Epithelial cell of proximal tubule (primary cell): ENCODE measurements at regions not wholly inside any gene's neighbourhood (a gene's known extent, or its start where the extent isn't known, plus 50 kb on each side); places are given as distances from the start of the nearest gene placed in this dataset.

Experiments
- DNase-seq: peaks from one replicate; pipeline ENCODE4 v3.0.0-alpha.2; 2011; ENCODE audit warnings: low read depth
- H3K4me3 ChIP-seq: 2 replicates; pipeline ENCODE4 v1.5.1; 2011; ENCODE audit warnings: low read depth, mild to moderate bottlenecking, low read length
- CTCF ChIP-seq: conservative IDR thresholded peaks from 2 replicates; pipeline ENCODE4 v1.5.1; 2012; ENCODE audit warnings: low read depth, mild to moderate bottlenecking, low read length

- H3K4me3 ChIP-seq: no peak overlapping the region
- TF ChIP-seq CTCF: no peak
- DNase-seq: no peak
Observed at GRCh38 chr13:74645586-74645985, 511.4 kb upstream of the KLF12 start.

- no peak overlapping the region for H3K4me3 ChIP-seq
- peak; percentile 7 for DNase-seq
- no peak for TF ChIP-seq CTCF
Observed at GRCh38 chr13:74644229-74644628, 510.0 kb upstream of the KLF12 start.

- peak; percentile 19 for DNase-seq
- no peak overlapping the region for H3K4me3 ChIP-seq
- TF ChIP-seq CTCF: no peak
Observed at GRCh38 chr13:74641586-74641985, 507.4 kb upstream of the KLF12 start.

GRCh38 chr13:74633734-74634133 is 499.5 kb upstream of the KLF12 start:
- H3K4me3 ChIP-seq: no peak overlapping the region
- no peak for TF ChIP-seq CTCF
- no peak for DNase-seq

GRCh38 chr13:74629985-74630384 is 495.8 kb upstream of the KLF12 start:
- DNase-seq: no peak
- TF ChIP-seq CTCF: no peak
- no peak overlapping the region for H3K4me3 ChIP-seq

- TF ChIP-seq CTCF: no peak
- no peak for DNase-seq
- H3K4me3 ChIP-seq: no peak overlapping the region
Observed at GRCh38 chr13:74625541-74625940, 491.3 kb upstream of the KLF12 start.

- no peak overlapping the region for H3K4me3 ChIP-seq
- no peak for TF ChIP-seq CTCF
- no peak for DNase-seq
Observed at GRCh38 chr13:74623761-74624160, 489.6 kb upstream of the KLF12 start.
